ENCODE measurements at regions not wholly inside any gene's neighbourhood (a gene's known extent, or its start where the extent isn't known, plus 50 kb on each side); places are given as distances from the start of the nearest gene placed in this dataset.

GRCh38 chr22:48093981-48094380 lies 1331.5 kb downstream of the TBC1D22A start:
- DNase-seq (ENCODE audit: low read depth in 2 of 3, low spot score in 2 of 3): no peak

GRCh38 chr22:48092866-48093265 lies 1330.4 kb downstream of the TBC1D22A start:
- no peak for DNase-seq (ENCODE audit: low read depth in 2 of 3, low spot score in 2 of 3)

DNA sequence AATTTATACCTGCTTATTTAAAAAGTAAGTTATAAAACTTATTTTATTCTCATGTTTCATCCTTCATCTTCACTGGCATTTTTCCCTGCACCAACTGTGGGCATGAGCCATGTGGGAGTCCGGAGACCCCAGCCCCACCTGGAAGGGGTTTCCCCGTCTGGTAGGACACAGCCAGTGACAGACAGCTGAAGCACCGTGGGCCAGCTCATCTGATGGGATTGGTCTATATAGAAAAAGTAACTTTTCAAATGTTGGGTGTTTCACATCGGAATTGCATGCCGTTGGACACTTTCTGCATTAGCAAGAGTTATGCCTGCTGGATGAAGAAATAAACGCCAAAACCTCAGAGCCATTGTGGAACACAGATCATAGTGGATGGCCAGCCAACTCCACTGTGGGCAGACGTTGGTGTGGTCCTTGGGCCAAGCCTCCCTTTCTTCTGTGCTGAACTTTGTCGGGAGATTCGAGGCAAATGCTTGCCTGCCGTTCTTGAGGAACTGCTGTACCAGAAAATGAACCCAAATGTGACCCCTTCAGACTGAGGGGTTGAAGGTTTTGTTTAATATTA lies 1329.3 kb downstream of the TBC1D22A start:
- DNase-seq (ENCODE audit: low read depth in 2 of 3, low spot score in 2 of 3): no peak

DNA sequence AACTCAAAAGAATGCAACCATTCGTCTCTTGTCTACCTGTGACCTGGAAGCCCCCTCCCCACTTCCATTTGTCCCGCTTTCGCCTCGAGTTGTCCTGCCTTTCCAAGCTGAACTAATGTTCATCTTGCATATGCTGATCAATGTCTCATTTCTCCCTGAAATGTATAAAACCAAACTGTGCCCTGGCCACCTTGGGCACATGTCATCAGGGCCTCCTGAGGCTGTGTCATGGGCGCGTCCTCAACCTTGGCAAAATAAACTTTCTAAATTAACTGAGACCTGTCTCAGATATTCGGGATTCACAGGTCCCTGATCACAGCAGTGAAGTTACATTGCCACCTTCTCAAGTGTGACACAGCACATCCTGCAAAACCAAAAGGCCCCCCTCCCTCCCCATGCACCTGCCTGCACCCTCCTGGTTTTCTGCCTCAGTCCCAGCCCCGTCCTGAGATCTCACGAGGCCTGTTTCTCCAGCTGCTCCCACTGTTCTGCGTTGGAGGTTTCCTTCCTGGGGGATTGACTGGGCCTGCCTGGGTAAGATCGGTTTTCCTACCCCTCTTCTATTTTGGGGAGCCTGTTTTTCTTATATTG lies 1328.7 kb downstream of the TBC1D22A start:
- no peak for DNase-seq (ENCODE audit: low read depth in 2 of 3, low spot score in 2 of 3)

- DNase-seq (ENCODE audit: low read depth in 2 of 3, low spot score in 2 of 3): no peak
Measured at GRCh38 chr22:48090332-48090672, 1327.9 kb downstream of the TBC1D22A start.

DNA sequence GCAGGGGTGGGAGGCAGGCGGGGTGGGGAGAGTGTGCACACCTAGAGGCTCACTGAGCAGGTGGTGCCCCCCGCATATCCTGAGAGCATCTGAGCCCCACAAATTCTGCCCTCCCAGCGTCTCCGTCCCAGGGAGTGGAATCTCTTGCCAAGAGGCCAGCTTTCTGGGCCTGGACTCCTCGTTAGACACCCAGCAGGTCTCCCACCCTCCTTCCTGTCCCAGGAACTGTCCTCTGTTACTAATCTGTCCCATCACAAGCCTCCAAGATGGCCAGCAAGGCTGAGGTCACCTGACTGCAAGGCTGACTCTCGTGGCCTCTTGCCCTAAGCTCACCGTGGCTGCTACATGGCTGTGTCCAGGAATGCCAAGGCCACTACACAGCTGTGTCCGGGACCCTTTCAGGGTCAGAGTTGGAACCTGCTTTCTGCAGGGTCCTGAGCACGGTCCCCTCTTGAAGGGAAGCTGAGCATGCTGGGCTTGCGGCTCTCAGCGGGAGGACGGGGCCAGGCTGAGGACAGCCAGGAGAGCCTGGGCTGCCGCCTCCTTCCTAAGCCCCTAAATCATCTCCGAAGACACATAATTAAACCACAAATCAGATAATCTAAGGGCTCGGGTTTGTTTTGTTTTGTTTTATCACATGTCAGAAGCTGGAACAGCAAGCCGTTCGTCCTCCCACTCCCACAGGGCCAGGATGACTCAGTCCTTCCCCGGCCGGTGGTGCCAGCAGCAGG lies 1327.3 kb downstream of the TBC1D22A start:
- DNase-seq (ENCODE audit: low read depth in 2 of 3, low spot score in 2 of 3): peak in 2 of 3 donors; percentile 71

DNA sequence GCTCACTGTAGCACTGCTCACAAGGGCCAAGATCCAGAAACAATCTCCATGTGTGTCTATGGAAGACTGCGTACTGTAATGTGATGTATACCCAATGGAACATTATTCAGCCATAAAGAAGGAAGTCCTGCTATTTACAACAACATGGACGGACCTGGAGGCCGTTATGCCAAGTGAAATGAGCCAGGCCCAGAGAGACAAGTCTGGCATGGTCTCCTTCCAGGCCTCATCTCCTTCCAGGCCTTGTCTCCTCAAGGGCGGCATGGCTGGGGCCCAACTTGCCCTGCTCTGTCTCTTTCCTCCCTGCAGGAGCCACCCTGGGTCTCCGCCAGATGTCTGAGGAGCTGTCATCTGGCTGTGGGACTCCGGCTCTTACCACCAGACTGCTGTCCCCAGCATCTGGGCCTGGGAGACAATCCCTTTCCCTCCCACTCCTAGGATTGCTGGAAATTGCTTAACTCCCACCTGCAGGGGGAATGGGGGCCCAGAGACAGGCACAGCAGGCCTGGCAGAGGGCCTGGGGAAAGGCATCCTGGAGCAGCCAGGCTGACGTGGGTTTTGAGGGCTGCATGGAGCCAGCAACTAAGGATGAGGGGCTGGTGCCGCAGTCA lies 1326.6 kb downstream of the TBC1D22A start:
- DNase-seq (ENCODE audit: low read depth in 2 of 3, low spot score in 2 of 3): no peak

GRCh38 chr22:48088251-48088650 lies 1325.8 kb downstream of the TBC1D22A start:
- no peak for DNase-seq (ENCODE audit: low read depth in 2 of 3, low spot score in 2 of 3)

DNA sequence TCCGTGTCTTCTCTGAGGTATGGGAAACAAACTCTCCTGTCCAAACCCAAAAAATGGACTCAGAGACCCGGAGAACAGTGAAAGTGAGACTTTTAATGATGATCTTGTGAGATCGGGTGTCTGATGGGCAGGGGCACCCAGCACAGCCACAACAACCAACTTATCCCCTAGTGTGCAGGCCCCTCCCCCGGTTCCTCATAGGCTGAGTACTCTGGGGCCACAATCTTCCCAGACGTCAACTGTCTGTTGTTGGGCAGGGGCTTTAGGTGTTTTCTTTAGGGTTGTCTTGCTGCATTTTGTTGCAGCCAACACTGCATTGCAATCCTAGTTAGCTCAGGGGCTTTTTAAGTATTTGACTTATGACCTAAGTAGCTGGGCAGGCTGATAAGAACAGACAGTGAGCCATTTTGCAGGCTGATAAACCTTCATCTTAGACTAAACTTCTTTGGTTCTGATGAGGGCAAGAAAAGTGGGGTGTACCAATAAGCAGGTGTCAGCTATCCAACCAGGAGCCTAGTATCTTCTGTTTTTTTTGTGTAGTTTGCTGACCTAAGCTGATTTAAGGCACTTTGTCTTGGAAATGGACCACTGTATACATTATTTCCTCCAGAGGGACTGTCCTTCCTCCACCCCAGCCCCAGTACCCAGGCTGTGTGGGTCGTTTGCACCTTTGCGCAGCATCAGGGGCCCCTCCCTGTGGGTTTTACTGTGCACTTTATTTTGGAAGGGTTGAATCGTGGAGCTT lies 1323.6 kb downstream of the TBC1D22A start:
- no peak for DNase-seq (ENCODE audit: low read depth in 2 of 3, low spot score in 2 of 3)

DNA sequence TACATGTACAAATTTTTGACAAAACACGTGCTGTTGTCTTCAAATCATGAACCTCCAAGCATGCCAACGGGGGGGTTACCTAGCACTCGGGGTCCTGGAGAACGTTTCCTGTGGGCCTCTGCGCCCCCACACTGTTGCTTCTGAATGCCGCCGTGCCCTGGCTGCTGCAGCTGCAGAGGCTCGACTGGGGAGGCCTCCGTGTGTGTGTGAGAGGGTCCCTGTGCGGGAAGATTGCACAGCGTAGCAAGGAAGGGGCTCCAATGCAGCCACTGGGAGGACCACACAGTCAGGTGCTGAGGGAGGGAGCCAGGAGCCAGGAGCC lies 1322.2 kb downstream of the TBC1D22A start:
- no peak for DNase-seq (ENCODE audit: low read depth in 2 of 3, low spot score in 2 of 3)

DNA sequence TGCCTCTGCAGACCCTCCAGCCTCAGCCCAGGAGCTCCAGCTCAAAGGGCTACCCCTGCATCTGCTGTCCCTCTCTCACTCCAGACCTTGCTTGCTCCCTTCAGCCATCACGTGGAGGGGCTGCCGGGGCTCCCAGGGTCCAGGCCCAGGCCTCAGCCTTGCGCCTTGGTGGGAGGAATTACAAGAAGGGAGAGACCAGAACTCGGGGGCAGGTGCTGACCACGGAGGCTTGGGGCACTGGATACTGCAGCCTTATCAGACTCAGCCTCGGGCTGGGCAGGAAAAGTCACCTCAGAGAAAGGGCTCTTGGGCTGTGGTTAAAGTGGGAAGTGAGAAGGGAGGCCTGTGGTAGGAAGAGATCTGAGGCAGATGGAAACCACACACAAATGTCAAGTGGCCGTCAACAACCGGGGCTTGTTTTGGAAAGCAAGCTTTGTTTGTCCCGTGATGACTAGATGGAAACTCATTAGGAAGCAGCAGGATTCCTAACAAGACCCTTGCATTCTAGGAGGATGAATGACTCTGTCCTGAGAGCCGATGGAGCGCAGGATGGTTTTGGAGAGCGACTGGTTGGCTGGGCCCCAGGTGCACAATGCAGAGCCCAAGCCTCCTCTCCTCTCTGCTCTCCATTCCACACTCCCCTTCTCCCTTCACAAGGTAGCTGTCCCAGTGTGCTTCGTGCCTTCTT lies 1321.7 kb downstream of the TBC1D22A start:
- peak in 2 of 3 donors; percentile 62 to 75 for DNase-seq (ENCODE audit: low read depth in 2 of 3, low spot score in 2 of 3)

DNA sequence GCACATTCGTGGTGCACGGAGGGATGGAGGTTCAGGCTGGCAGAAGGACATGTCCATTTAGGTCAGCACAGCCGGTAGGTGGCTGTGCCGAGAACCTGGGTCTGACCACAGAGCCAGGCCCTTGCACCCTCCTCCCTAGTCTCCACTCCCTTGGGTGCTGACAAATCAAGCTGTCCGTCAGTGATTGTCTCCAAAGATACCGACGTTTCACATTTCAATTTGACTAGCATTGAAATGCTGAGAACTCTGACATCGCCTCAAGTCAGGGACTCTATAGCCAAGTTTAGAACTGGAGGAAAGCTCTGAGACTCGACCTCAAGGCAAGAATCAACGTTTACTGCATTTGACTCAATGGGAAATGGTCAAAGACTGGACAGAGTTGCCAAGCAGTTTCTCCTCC lies 1321.1 kb downstream of the TBC1D22A start:
- DNase-seq (ENCODE audit: low read depth in 2 of 3, low spot score in 2 of 3): no peak

- DNase-seq (ENCODE audit: low read depth in 2 of 3, low spot score in 2 of 3): no peak
Measured at GRCh38 chr22:48082284-48082683, 1319.8 kb downstream of the TBC1D22A start.

DNA sequence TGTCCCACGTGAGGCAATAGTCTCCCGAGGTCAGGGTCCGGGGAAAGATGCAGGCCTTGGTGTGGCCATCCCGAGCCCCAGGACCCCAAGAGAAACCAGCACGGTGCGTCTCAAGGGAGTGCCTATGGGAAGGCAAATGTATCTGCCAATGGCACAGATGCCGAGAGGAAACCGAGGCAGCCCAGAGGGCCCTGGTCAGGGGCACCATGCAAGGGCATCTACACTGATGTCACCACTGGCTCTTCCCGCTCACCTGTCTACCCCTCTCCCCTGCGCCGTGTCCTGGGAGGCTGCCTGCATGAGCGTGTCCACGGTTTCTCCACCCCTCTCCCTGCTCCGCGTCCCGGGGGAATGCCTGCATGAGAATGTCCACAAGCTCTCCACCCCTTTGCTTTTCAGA lies 1318.8 kb downstream of the TBC1D22A start:
- DNase-seq (ENCODE audit: low read depth in 2 of 3, low spot score in 2 of 3): no peak

DNA sequence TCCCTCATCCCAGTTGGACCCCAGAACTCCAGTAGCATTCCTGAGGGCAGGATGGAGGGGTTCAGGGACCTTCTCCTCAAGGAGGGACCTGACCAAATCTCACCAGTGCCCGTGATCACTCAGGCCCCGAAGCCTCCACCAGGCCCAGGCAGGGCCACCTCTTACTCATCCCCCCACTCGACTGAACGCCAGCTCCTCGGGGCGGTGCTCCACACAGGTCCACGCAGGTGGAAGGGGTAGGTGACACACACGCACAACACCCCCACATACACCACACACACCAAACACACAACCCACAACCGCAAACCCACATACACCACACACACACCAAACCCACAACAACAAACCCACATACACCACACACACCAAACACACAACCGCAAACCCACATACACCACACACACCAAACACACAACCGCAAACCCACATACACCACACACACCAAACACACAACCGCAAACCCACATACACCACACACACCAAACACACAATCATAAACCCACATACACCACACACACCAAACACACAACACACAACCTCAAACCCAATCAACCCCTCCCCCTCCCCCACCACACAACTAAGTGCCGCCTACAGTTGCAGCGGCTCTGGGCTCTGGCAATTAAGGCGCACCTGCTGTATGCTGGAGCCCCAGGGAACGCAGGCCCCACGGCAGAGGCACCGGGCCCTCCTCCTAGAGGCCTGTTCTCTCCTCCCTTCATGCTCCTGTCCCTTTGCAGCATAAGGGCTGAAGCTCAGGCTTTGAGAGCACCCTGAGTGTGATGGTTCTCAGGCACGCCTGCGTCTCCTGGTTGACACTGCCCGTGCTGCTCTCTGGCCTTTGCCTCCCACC lies 1318.1 kb downstream of the TBC1D22A start:
- DNase-seq (ENCODE audit: low read depth in 2 of 3, low spot score in 2 of 3): no peak

DNA sequence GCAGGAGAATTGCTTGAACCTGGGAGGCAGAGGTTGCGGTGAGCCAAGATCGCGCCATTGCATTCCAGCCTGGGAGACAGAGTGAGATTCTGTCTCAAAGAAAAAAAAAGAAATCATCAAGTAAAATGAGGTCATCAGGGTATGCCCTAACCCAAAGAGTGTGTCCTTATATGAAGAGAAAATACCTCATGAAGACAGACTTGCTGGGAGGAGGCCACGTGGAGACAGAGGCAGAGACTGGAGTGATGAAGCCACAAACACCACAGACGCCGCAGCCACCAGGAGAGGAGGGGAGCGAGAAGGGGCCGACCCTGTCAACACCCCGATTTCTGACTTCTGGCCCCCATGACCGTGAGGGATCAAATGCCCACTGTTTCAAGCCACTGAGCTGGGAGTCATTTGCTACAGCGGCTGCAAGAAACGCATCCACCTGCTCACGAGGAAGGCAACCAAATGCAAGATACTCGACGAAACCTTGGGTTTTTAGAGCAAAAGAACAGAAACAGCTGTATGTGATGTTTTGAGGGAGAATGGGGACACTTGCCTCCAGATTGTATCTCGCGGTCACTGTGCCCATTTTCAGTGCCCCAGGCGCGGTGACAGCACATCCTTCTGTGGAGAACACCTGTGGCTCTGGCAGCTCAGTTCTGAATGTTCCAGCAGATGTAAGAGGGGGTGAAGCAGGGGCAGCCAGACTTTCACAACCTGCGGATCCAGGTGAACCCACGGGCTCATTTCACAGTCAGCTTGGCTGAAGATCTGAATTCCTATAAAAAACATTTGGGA lies 1317.2 kb downstream of the TBC1D22A start:
- DNase-seq (ENCODE audit: low read depth in 2 of 3, low spot score in 2 of 3): no peak

- DNase-seq (ENCODE audit: low read depth in 2 of 3, low spot score in 2 of 3): no peak
Measured at GRCh38 chr22:48078825-48079224, 1316.4 kb downstream of the TBC1D22A start.

DNA sequence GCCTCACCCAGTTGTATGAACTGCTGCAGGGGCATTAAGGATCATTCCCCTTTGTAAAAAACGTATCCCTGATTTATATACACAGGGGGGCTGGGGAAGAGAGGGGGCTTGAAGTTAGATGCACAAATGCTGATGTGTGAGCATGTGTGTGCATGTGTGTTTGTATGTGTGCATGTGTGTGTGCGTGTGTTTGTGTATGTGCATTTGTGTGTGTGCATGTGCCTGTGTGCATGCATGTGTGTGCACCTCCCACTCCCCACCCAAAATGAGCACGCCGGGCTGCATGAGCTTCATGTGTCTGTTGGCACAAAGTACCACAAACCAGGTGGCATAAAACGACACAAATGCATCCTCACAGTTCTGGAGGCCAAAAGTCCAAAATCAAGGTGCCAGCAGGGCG lies 1315.2 kb downstream of the TBC1D22A start:
- DNase-seq (ENCODE audit: low read depth in 2 of 3, low spot score in 2 of 3): no peak

GRCh38 chr22:48076008-48076407 lies 1313.6 kb downstream of the TBC1D22A start:
- DNase-seq (ENCODE audit: low read depth in 2 of 3, low spot score in 2 of 3): no peak

Measured in hematopoietic multipotent progenitor cell (in vitro differentiated cells).